ENCODE measurements at regions not wholly inside any gene's neighbourhood (a gene's known extent, or its start where the extent isn't known, plus 50 kb on each side); places are given as distances from the start of the nearest gene placed in this dataset.

DNA sequence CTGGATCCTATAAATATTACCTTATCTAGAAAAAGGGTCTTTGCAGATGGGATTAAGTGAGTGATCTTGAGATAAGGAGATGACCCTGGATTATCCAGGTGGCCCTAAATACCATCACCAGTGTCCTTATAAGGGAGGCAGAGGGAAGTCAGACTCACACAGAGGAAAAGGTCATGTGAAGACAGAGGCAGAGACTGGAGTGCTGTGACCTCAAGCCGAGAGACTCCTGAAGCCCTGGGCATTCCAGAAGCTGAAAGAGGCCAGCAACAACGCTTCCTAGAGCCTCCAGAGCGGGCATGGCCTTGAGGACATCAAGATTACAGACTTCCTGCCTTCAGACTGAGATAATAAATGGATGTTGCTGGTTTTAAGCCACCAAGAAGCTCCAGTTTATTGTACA, 118.8 kb downstream of the ATPSCKMT start:
- H3K79me2 ChIP-seq (ENCODE audit: low read depth), result no peaks in the 10 kb centered on the region
- no peak for DNase-seq
- intact Hi-C loops (cut with micrococcal nuclease; ENCODE audit: unreplicated experiment), result no loop called here
- no peaks in the 10 kb centered on the region for H3K9me2 ChIP-seq (ENCODE audit: insufficient read depth)
- no peaks in the 10 kb centered on the region for H3K4me1 ChIP-seq (replicated peaks; ENCODE audit: insufficient read depth)
- H3K4me2 ChIP-seq, result no peak overlapping the region
- no TSS peak for BruUV-seq (replicated peaks)
- ChIA-PET POLR2A (ENCODE audit: unreplicated experiment) (interaction anchor here (0.6 kb wide), 1 partner anchor 228 kb away, joined by 8 read pairs; no protein-coding TSS in a partner anchor), CTCF (no interaction called here)
- no peaks in the 10 kb centered on the region for H3K27me3 ChIP-seq (ENCODE audit: insufficient read depth, low read depth)
- TF ChIP-seq, protein P1, sequence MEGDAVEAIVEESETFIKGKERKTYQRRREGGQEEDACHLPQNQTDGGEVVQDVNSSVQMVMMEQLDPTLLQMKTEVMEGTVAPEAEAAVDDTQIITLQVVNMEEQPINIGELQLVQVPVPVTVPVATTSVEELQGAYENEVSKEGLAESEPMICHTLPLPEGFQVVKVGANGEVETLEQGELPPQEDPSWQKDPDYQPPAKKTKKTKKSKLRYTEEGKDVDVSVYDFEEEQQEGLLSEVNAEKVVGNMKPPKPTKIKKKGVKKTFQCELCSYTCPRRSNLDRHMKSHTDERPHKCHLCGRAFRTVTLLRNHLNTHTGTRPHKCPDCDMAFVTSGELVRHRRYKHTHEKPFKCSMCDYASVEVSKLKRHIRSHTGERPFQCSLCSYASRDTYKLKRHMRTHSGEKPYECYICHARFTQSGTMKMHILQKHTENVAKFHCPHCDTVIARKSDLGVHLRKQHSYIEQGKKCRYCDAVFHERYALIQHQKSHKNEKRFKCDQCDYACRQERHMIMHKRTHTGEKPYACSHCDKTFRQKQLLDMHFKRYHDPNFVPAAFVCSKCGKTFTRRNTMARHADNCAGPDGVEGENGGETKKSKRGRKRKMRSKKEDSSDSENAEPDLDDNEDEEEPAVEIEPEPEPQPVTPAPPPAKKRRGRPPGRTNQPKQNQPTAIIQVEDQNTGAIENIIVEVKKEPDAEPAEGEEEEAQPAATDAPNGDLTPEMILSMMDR (conservative IDR thresholded peaks at IDR 0.05), result no peak
- no peak for TF ChIP-seq EZH2 (IDR thresholded peaks at IDR 0.05; ENCODE audit: low read depth)
- H3F3A ChIP-seq (ENCODE audit: insufficient read depth, low read depth), result no peaks in the 10 kb centered on the region
- H4K20me1 ChIP-seq (ENCODE audit: insufficient read depth), result no peaks in the 10 kb centered on the region
- no peak overlapping the region for H3K27ac ChIP-seq
- no peaks in the 10 kb centered on the region for H3K36me3 ChIP-seq (ENCODE audit: low read depth)
- H2AFZ ChIP-seq, result no peak overlapping the region
- no peaks in the 10 kb centered on the region for H3K9me3 ChIP-seq (ENCODE audit: insufficient read depth, low read depth)
- H3K4me3 ChIP-seq, result no peak overlapping the region

DNA sequence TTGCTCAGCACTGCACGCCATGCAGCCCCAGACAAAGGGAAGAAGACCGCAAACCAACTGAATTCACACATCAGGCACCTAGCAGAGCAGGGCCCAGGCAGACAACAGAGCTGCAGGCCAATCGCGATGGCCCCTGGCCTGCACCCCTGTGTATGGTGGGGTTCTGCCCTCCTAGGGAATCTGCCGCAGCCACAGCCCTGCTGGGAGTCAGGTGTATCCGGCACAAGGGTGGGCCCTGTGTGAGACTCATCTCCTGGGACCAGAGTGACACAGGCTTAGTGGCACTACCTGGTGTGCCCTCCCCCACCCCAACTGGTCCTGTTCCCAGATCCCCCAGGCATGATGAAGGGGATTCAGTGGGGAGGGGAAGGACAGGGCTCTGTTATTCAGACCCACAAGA, 122.8 kb downstream of the ATPSCKMT start:
- TF ChIP-seq, protein P1 (conservative IDR thresholded peaks at IDR 0.05), result no peak
- no peak for TF ChIP-seq EZH2 (IDR thresholded peaks at IDR 0.05; ENCODE audit: low read depth)

DNA sequence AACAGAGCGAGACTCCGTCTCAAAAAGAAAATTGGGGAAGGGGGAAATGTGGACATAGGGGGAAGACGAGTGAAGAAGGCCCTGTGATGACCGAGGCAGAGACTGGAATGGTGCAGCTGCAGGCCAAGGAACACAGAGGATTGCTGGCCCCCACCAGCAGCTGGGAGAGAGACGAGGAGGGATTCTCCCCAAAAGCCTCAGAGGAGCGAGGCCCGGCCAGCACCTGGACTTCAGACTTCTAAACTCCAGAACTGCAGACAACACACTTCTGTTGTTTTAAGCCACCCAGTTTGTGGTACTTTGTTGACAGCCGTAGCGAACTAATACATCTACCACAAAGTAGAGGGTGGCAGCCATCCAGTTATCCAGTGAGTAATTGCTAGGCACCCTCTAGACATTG, 124.6 kb downstream of the ATPSCKMT start:
- H3K27ac ChIP-seq, result no peak overlapping the region
- H3K36me3 ChIP-seq (ENCODE audit: low read depth), result no peaks in the 10 kb centered on the region
- BruUV-seq (replicated peaks), result no TSS peak
- ChIA-PET CTCF (no interaction called here), POLR2A (ENCODE audit: unreplicated experiment) (no interaction called here)
- H3K9me2 ChIP-seq (ENCODE audit: insufficient read depth), result no peaks in the 10 kb centered on the region
- intact Hi-C loops (cut with micrococcal nuclease; ENCODE audit: unreplicated experiment), result no loop called here
- no peak for TF ChIP-seq EZH2 (IDR thresholded peaks at IDR 0.05; ENCODE audit: low read depth)
- TF ChIP-seq, protein P1 (conservative IDR thresholded peaks at IDR 0.05), result no peak
- no peak overlapping the region for H3K4me2 ChIP-seq
- no peaks in the 10 kb centered on the region for H4K20me1 ChIP-seq (ENCODE audit: insufficient read depth)
- DNase-seq, result no peak
- no peaks in the 10 kb centered on the region for H3K9me3 ChIP-seq (ENCODE audit: insufficient read depth, low read depth)
- H2AFZ ChIP-seq, result no peak overlapping the region
- H3K4me1 ChIP-seq (replicated peaks; ENCODE audit: insufficient read depth), result no peaks in the 10 kb centered on the region
- no peaks in the 10 kb centered on the region for H3K79me2 ChIP-seq (ENCODE audit: low read depth)
- no peaks in the 10 kb centered on the region for H3K27me3 ChIP-seq (ENCODE audit: insufficient read depth, low read depth)
- H3F3A ChIP-seq (ENCODE audit: insufficient read depth, low read depth), result no peaks in the 10 kb centered on the region
- no peak overlapping the region for H3K4me3 ChIP-seq

More for the DNA sequence above, 122.8 kb downstream of the ATPSCKMT start:
- H3K4me1 ChIP-seq (replicated peaks; ENCODE audit: insufficient read depth), result no peaks in the 10 kb centered on the region
- no peak overlapping the region for H2AFZ ChIP-seq
- DNase-seq, result no peak
- no peaks in the 10 kb centered on the region for H3K27me3 ChIP-seq (ENCODE audit: insufficient read depth, low read depth)
- intact Hi-C loops (cut with micrococcal nuclease; ENCODE audit: unreplicated experiment), result no loop called here
- POLR2A ChIA-PET (ENCODE audit: unreplicated experiment), result no interaction called here
- no peak overlapping the region for H3K4me3 ChIP-seq
- no peak overlapping the region for H3K4me2 ChIP-seq
- BruUV-seq (replicated peaks), result no TSS peak
- no peaks in the 10 kb centered on the region for H4K20me1 ChIP-seq (ENCODE audit: insufficient read depth)
- H3K79me2 ChIP-seq (ENCODE audit: low read depth), result no peaks in the 10 kb centered on the region
- no peaks in the 10 kb centered on the region for H3F3A ChIP-seq (ENCODE audit: insufficient read depth, low read depth)
- H3K36me3 ChIP-seq (ENCODE audit: low read depth), result no peaks in the 10 kb centered on the region
- CTCF ChIA-PET, result no interaction called here
- no peaks in the 10 kb centered on the region for H3K9me2 ChIP-seq (ENCODE audit: insufficient read depth)
- H3K27ac ChIP-seq, result no peak overlapping the region
- H3K9me3 ChIP-seq (ENCODE audit: insufficient read depth, low read depth), result no peaks in the 10 kb centered on the region
